PC-9 (cell line): ENCODE measurements at regions not wholly inside any gene's neighbourhood (a gene's known extent, or its start where the extent isn't known, plus 50 kb on each side); places are given as distances from the start of the nearest gene placed in this dataset.

Experiments used
- CTCF ChIP-seq: fragments of 200-600 bp; sonication (generic); conservative IDR thresholded peaks from 2 replicates; pipeline ENCODE4 v1.6.1; 2017; ENCODE audit warnings: mixed run types, antibody characterized with exemption, mild to moderate bottlenecking, moderate library complexity
- EZH2 ChIP-seq: fragments of 200-600 bp; sonication (generic); IDR thresholded peaks from 2 replicates; pipeline ENCODE4 v1.8.0; 2017; ENCODE audit warnings: antibody characterized with exemption, low read depth

- TF ChIP-seq EZH2 (no peak), CTCF (no peak)
Measured at GRCh38 chr6:18058429-18058828, 64.0 kb downstream of the NHLRC1 start.
